ENCODE measurements at regions not wholly inside any gene's neighbourhood (a gene's known extent, or its start where the extent isn't known, plus 50 kb on each side); places are given as distances from the start of the nearest gene placed in this dataset.

- Histone ChIP-seq H3K4me3 (ENCODE audit: low read length) (no peak overlapping the region), H3K27ac (ENCODE audit: low read length) (no peak overlapping the region), H3K4me1 (ENCODE audit: control insufficient read depth, insufficient read depth, low read length) (no peaks in the 10 kb centered on the region), H3K9me3 (ENCODE audit: control insufficient read depth, low read length) (no peaks in the 10 kb centered on the region), H3K27me3 (ENCODE audit: control insufficient read depth, insufficient read depth) (no peaks in the 10 kb centered on the region)
- 96% methylated on average over 3 of the region's 3 CpGs for WGBS
- intact Hi-C loops (cut with DNase I): no loop called here
- DNase-seq: no peak
- no peak for ATAC-seq
Observed at GRCh38 chr3:27573138-27573537, 89.0 kb upstream of the SLC4A7 start.

- WGBS: 53% methylated on average over 2 of the region's 2 CpGs
Observed at GRCh38 chr3:27571345-27571744, 87.2 kb upstream of the SLC4A7 start.

GRCh38 chr3:27570421-27571106, 86.4 kb upstream of the SLC4A7 start:
- Histone ChIP-seq H3K27me3 (ENCODE audit: control insufficient read depth, insufficient read depth) (no peaks in the 10 kb centered on the region), H3K9me3 (ENCODE audit: control insufficient read depth, low read length) (no peaks in the 10 kb centered on the region), H3K27ac (ENCODE audit: low read length) (peak overlapping the region; percentile 17), H3K4me3 (ENCODE audit: low read length) (no peak overlapping the region), H3K4me1 (ENCODE audit: control insufficient read depth, insufficient read depth, low read length) (no peaks in the 10 kb centered on the region)
- intact Hi-C loops (cut with DNase I): no loop called here
- DNase-seq (peak; percentile 50 to 71 (median 68)), ATAC-seq (peak; percentile 49 to 91)
- 65% methylated on average over 4 of the region's 4 CpGs for WGBS

More at GRCh38 chr3:27571345-27571744, 87.2 kb upstream of the SLC4A7 start:
- no peak for ATAC-seq
- no peaks in the 10 kb centered on the region for H3K27me3 ChIP-seq (ENCODE audit: control insufficient read depth, insufficient read depth)
- no peak overlapping the region for H3K27ac ChIP-seq (ENCODE audit: low read length)
- no peak overlapping the region for H3K4me3 ChIP-seq (ENCODE audit: low read length)
- intact Hi-C loops (cut with DNase I): no loop called here
- H3K9me3 ChIP-seq (ENCODE audit: control insufficient read depth, low read length): no peaks in the 10 kb centered on the region
- DNase-seq: no peak
- no peaks in the 10 kb centered on the region for H3K4me1 ChIP-seq (ENCODE audit: control insufficient read depth, insufficient read depth, low read length)

- ATAC-seq (peak; percentile 35 to 55), DNase-seq (peak; percentile 67 to 88 (median 83))
- intact Hi-C loops (cut with DNase I): no loop called here
- H3K4me3 ChIP-seq (ENCODE audit: low read length): no peak overlapping the region
- no peak overlapping the region for H3K27ac ChIP-seq (ENCODE audit: low read length)
- no peaks in the 10 kb centered on the region for H3K9me3 ChIP-seq (ENCODE audit: control insufficient read depth, low read length)
- WGBS: 20% methylated on average over 5 of the region's 5 CpGs
- no peaks in the 10 kb centered on the region for H3K4me1 ChIP-seq (ENCODE audit: control insufficient read depth, insufficient read depth, low read length)
- H3K27me3 ChIP-seq (ENCODE audit: control insufficient read depth, insufficient read depth): no peaks in the 10 kb centered on the region
Observed at GRCh38 chr3:27568393-27568792, 84.2 kb upstream of the SLC4A7 start.

GRCh38 chr3:27567251-27567650, 83.1 kb upstream of the SLC4A7 start:
- Histone ChIP-seq H3K9me3 (ENCODE audit: control insufficient read depth, low read length) (no peaks in the 10 kb centered on the region), H3K4me1 (ENCODE audit: control insufficient read depth, insufficient read depth, low read length) (no peaks in the 10 kb centered on the region), H3K27me3 (ENCODE audit: control insufficient read depth, insufficient read depth) (no peaks in the 10 kb centered on the region), H3K4me3 (ENCODE audit: low read length) (no peak overlapping the region), H3K27ac (ENCODE audit: low read length) (no peak overlapping the region)
- intact Hi-C loops (cut with DNase I): no loop called here
- 92% methylated on average over 1 of the region's 1 CpG for WGBS
- DNase-seq (no peak), ATAC-seq (no peak)

GRCh38 chr3:27565201-27565852, 81.1 kb upstream of the SLC4A7 start:
- Histone ChIP-seq H3K4me1 (ENCODE audit: control insufficient read depth, insufficient read depth, low read length) (no peaks in the 10 kb centered on the region), H3K9me3 (ENCODE audit: control insufficient read depth, low read length) (no peaks in the 10 kb centered on the region), H3K4me3 (ENCODE audit: low read length) (no peak overlapping the region), H3K27me3 (ENCODE audit: control insufficient read depth, insufficient read depth) (no peaks in the 10 kb centered on the region), H3K27ac (ENCODE audit: low read length) (no peak overlapping the region)
- no peak for DNase-seq
- no peak for ATAC-seq
- WGBS: 82% methylated on average over 5 of the region's 5 CpGs
- intact Hi-C loops (cut with DNase I): no loop called here

GRCh38 chr3:27561576-27561975, 77.4 kb upstream of the SLC4A7 start:
- Histone ChIP-seq H3K4me1 (ENCODE audit: control insufficient read depth, insufficient read depth, low read length) (peaks cover 2% of the 10 kb centered on the region), H3K4me3 (ENCODE audit: low read length) (no peak overlapping the region), H3K27me3 (ENCODE audit: control insufficient read depth, insufficient read depth) (no peaks in the 10 kb centered on the region), H3K9me3 (ENCODE audit: control insufficient read depth, low read length) (no peaks in the 10 kb centered on the region), H3K27ac (ENCODE audit: low read length) (no peak overlapping the region)
- ATAC-seq (no peak), DNase-seq (no peak)
- 98% methylated on average over 3 of the region's 3 CpGs for WGBS
- intact Hi-C loops (cut with DNase I): no loop called here

GRCh38 chr3:27560484-27561056, 76.4 kb upstream of the SLC4A7 start:
- no peak overlapping the region for H3K27ac ChIP-seq (ENCODE audit: low read length)

GRCh38 chr3:27559835-27560234, 75.7 kb upstream of the SLC4A7 start:
- intact Hi-C loops (cut with DNase I): no loop called here
- WGBS: 30% methylated on average over 6 of the region's 6 CpGs

More at GRCh38 chr3:27560484-27561056, 76.4 kb upstream of the SLC4A7 start:
- WGBS: 79% methylated on average over 11 of the region's 11 CpGs
- no peaks in the 10 kb centered on the region for H3K27me3 ChIP-seq (ENCODE audit: control insufficient read depth, insufficient read depth)
- ATAC-seq (no peak), DNase-seq (no peak)
- intact Hi-C loops (cut with DNase I): no loop called here
- no peak overlapping the region for H3K4me3 ChIP-seq (ENCODE audit: low read length)
- peaks cover 2% of the 10 kb centered on the region for H3K4me1 ChIP-seq (ENCODE audit: control insufficient read depth, insufficient read depth, low read length)
- no peaks in the 10 kb centered on the region for H3K9me3 ChIP-seq (ENCODE audit: control insufficient read depth, low read length)

GRCh38 chr3:27559381-27559780, 75.2 kb upstream of the SLC4A7 start:
- Histone ChIP-seq H3K27ac (ENCODE audit: low read length) (no peak overlapping the region), H3K27me3 (ENCODE audit: control insufficient read depth, insufficient read depth) (no peaks in the 10 kb centered on the region), H3K4me1 (ENCODE audit: control insufficient read depth, insufficient read depth, low read length) (peaks cover 2% of the 10 kb centered on the region), H3K9me3 (ENCODE audit: control insufficient read depth, low read length) (no peaks in the 10 kb centered on the region), H3K4me3 (ENCODE audit: low read length) (no peak overlapping the region)
- no peak for ATAC-seq
- intact Hi-C loops (cut with DNase I): no loop called here
- DNase-seq: no peak

More at GRCh38 chr3:27559835-27560234, 75.7 kb upstream of the SLC4A7 start:
- Histone ChIP-seq H3K27me3 (ENCODE audit: control insufficient read depth, insufficient read depth) (no peaks in the 10 kb centered on the region), H3K4me3 (ENCODE audit: low read length) (no peak overlapping the region), H3K9me3 (ENCODE audit: control insufficient read depth, low read length) (no peaks in the 10 kb centered on the region), H3K27ac (ENCODE audit: low read length) (no peak overlapping the region), H3K4me1 (ENCODE audit: control insufficient read depth, insufficient read depth, low read length) (peaks cover 2% of the 10 kb centered on the region)
- DNase-seq (peak; percentile 61 to 75 (median 73)), ATAC-seq (peak; percentile 90 to 91)

- peak in 1 of 2 donors; percentile 37 for ATAC-seq
- Histone ChIP-seq H3K4me1 (ENCODE audit: control insufficient read depth, insufficient read depth, low read length) (peaks cover 2% of the 10 kb centered on the region), H3K27me3 (ENCODE audit: control insufficient read depth, insufficient read depth) (no peaks in the 10 kb centered on the region), H3K27ac (ENCODE audit: low read length) (peak overlapping the region; percentile 50), H3K9me3 (ENCODE audit: control insufficient read depth, low read length) (no peaks in the 10 kb centered on the region), H3K4me3 (ENCODE audit: low read length) (no peak overlapping the region)
- WGBS: 75% methylated on average over 2 of the region's 2 CpGs
- intact Hi-C loops (cut with DNase I): no loop called here
- no peak for DNase-seq
Observed at GRCh38 chr3:27557411-27557810, 73.2 kb upstream of the SLC4A7 start.
